OCI-LY1 (cell line): ENCODE measurements at regions not wholly inside any gene's neighbourhood (a gene's known extent, or its start where the extent isn't known, plus 50 kb on each side); places are given as distances from the start of the nearest gene placed in this dataset.

Source experiments
- CTCF ChIP-seq: fragments of 200-600 bp; sonication (generic), shearing (Covaris generic); IDR thresholded peaks from 2 replicates; pipeline ENCODE4 v1.5.1; 2017; ENCODE audit warnings: mild to moderate bottlenecking, antibody characterized with exemption, low read length, moderate library complexity, mixed read lengths
- EZH2 ChIP-seq: fragments of 200-600 bp; sonication (generic), shearing (Covaris generic); IDR thresholded peaks from 2 replicates; pipeline ENCODE4 v1.8.0; 2017; ENCODE audit warnings: borderline replicate concordance, mixed run types, mild to moderate bottlenecking, antibody characterized with exemption, low read length, moderate library complexity, mixed read lengths

DNA sequence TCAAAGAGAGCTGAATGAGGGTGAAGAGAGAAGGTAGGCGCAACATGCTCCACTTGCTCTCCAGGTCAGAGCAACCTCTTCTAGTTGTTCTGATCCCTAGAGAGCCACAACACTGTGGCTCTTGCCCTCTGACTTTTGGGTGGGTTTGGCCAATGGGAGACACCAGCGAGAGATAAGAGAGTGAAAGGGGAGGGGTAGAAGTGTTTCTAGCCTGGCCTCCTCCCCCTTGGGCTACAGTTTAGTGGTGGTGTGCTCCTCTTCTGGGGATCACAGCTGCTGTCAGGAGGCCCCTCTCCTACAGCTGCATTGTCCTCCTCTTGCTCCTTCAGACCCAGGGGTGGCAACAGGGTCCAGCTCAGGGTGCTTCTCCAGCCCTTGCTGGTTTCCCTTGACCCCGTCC is 454.8 kb downstream of the FUT8 start:
- TF ChIP-seq CTCF (no peak), EZH2 (no peak)
